GM23248 (cell line): ENCODE measurements at regions not wholly inside any gene's neighbourhood (a gene's known extent, or its start where the extent isn't known, plus 50 kb on each side); places are given as distances from the start of the nearest gene placed in this dataset.

Experiments used
- DNase-seq: peaks from one replicate; pipeline ENCODE4 v3.0.0-alpha.2; 2015
- H2AFZ ChIP-seq: fragments of 200-600 bp; sonication (generic); 2 replicates; pipeline ENCODE4 v1.6.1; 2016; ENCODE audit warnings: antibody characterized with exemption
- H3F3A ChIP-seq: fragments of 200-600 bp; sonication (generic); 2 replicates; pipeline ENCODE4 v1.6.1; 2016; ENCODE audit warnings: mild to moderate bottlenecking, antibody characterized with exemption, mixed run types; ENCODE audit not compliant: insufficient read depth
- H3K27ac ChIP-seq: fragments of 200-600 bp; sonication (generic); 2 replicates; pipeline ENCODE4 v1.5.1; 2016; ENCODE audit warnings: mild to moderate bottlenecking
- H3K27me3 ChIP-seq: fragments of 200-600 bp; sonication (generic); replicated peaks from 2 replicates; pipeline ENCODE4 v1.6.1; 2016; ENCODE audit warnings: mild to moderate bottlenecking; ENCODE audit not compliant: insufficient read depth
- H3K36me3 ChIP-seq: fragments of 200-600 bp; sonication (generic); 2 replicates; pipeline ENCODE4 v1.6.1; 2016; ENCODE audit warnings: low read depth, mild to moderate bottlenecking
- H3K4me1 ChIP-seq: fragments of 200-600 bp; sonication (generic); 2 replicates; pipeline ENCODE4 v1.6.1; 2016; ENCODE audit warnings: mild to moderate bottlenecking; ENCODE audit not compliant: insufficient read depth
- H3K4me2 ChIP-seq: fragments of 200-600 bp; sonication (generic); one replicate; pipeline ENCODE4 v1.6.1; 2016; ENCODE audit warnings: mild to moderate bottlenecking; ENCODE audit not compliant: unreplicated experiment
- H3K4me3 ChIP-seq: fragments of 200-600 bp; sonication (generic); 2 replicates; pipeline ENCODE4 v1.5.1; 2016; ENCODE audit warnings: mild to moderate bottlenecking
- H3K79me2 ChIP-seq: fragments of 200-600 bp; sonication (generic); 2 replicates; pipeline ENCODE4 v1.6.1; 2016; ENCODE audit warnings: mild to moderate bottlenecking; ENCODE audit not compliant: insufficient read depth
- H3K9ac ChIP-seq: fragments of 200-600 bp; sonication (generic); 2 replicates; pipeline ENCODE4 v1.6.1; 2016; ENCODE audit warnings: mild to moderate bottlenecking
- H3K9me2 ChIP-seq: fragments of 200-600 bp; sonication (generic); 2 replicates; pipeline ENCODE4 v1.6.1; 2016; ENCODE audit warnings: mixed run types, mild to moderate bottlenecking, moderate library complexity; ENCODE audit not compliant: insufficient read depth
- H3K9me3 ChIP-seq: fragments of 200-600 bp; sonication (generic); one replicate; pipeline ENCODE4 v1.6.1; 2017; ENCODE audit warnings: low read depth
- H4K20me1 ChIP-seq: fragments of 200-600 bp; sonication (generic); 2 replicates; pipeline ENCODE4 v1.6.0; 2016; ENCODE audit not compliant: insufficient read depth
- EZH2 ChIP-seq: fragments of 200-600 bp; sonication (generic); IDR thresholded peaks from 2 replicates; pipeline ENCODE4 v1.6.1; 2018; ENCODE audit warnings: antibody characterized with exemption, mild to moderate bottlenecking; ENCODE audit not compliant: insufficient read depth, poor library complexity, severe bottlenecking
- EZH2phosphoT487 ChIP-seq: fragments of 200-600 bp; sonication (generic); IDR thresholded peaks from 2 replicates; pipeline ENCODE4 v1.6.1; 2018; ENCODE audit warnings: antibody characterized with exemption, moderate library complexity, mild to moderate bottlenecking, low read depth; ENCODE audit not compliant: insufficient read depth
- WGBS, 2 experiments: methylation state at CpG; one replicate each; pipeline ENCODE4 v1.1.6; 2015 to 2017; ENCODE audit warnings: low lambda C conversion rate in 2 of 2, low coverage in 1 of 2; ENCODE audit errors: missing lambda C conversion rate in 2 of 2; 5-methylcytosine and 5-hydroxymethylcytosine counted together
- in situ Hi-C: fragments of 300-500 bp; cut with MboI; formaldehyde crosslinking; loops from 2 replicates; pipeline ENCODE4 v1.15.0; 2020

- no peaks in the 10 kb centered on the region for H4K20me1 ChIP-seq
- TF ChIP-seq EZH2phosphoT487 (no peak), EZH2 (no peak)
- no peak for DNase-seq
- H3K27me3 ChIP-seq = no peaks in the 10 kb centered on the region
- in situ Hi-C loops = no loop called here
- no peaks in the 10 kb centered on the region for H3K9me2 ChIP-seq
- no peaks in the 10 kb centered on the region for H3F3A ChIP-seq
- no peak overlapping the region for H3K4me2 ChIP-seq
- no peak overlapping the region for H2AFZ ChIP-seq
- no peak overlapping the region for H3K9ac ChIP-seq
- no peaks in the 10 kb centered on the region for H3K79me2 ChIP-seq
- H3K36me3 ChIP-seq = no peaks in the 10 kb centered on the region
- no peak overlapping the region for H3K27ac ChIP-seq
- no peaks in the 10 kb centered on the region for H3K9me3 ChIP-seq
- H3K4me1 ChIP-seq = no peaks in the 10 kb centered on the region
- H3K4me3 ChIP-seq = no peak overlapping the region
Observed at GRCh38 chr9:31629292-31629691, 755.2 kb upstream of the ACO1 start.

DNA sequence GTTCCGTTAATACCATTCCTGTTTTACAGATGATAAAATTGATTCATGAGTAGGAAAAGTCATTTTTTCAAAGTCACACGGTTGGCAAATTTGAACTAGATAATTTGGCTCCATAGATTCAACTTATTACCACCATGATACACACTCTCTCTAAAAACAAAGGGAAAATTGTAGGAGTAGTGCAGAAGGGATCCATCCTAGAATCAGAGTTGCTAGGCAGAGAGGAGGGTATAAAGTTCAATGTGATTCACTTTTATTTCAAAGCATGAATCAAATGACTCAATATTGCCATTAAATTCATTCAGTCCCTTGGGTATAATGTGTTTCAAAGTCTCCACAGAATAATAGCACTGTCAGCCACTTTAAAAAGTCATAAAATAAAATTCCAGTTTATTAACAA, 747.2 kb upstream of the ACO1 start:
- H3K27me3 ChIP-seq = no peaks in the 10 kb centered on the region
- no peaks in the 10 kb centered on the region for H3K79me2 ChIP-seq
- no peaks in the 10 kb centered on the region for H3F3A ChIP-seq
- H4K20me1 ChIP-seq = no peaks in the 10 kb centered on the region
- DNase-seq = no peak
- in situ Hi-C loops = no loop called here
- no peak overlapping the region for H3K4me3 ChIP-seq
- 13 to 20% methylated on average over 2 of the region's 2 CpGs for WGBS, 2 experiments
- H3K4me1 ChIP-seq = no peaks in the 10 kb centered on the region
- no peak for TF ChIP-seq EZH2phosphoT487
- no peak for TF ChIP-seq EZH2
- H3K27ac ChIP-seq = no peak overlapping the region
- H3K9me2 ChIP-seq = no peaks in the 10 kb centered on the region
- H3K36me3 ChIP-seq = no peaks in the 10 kb centered on the region
- peaks cover 5% of the 10 kb centered on the region for H3K9me3 ChIP-seq
- no peak overlapping the region for H3K4me2 ChIP-seq
- no peak overlapping the region for H3K9ac ChIP-seq
- no peak overlapping the region for H2AFZ ChIP-seq

GRCh38 chr9:31637861-31638260, 746.6 kb upstream of the ACO1 start:
- no peaks in the 10 kb centered on the region for H4K20me1 ChIP-seq
- in situ Hi-C loops = no loop called here
- H3K9ac ChIP-seq = no peak overlapping the region
- H3K4me1 ChIP-seq = no peaks in the 10 kb centered on the region
- H3K27ac ChIP-seq = no peak overlapping the region
- H2AFZ ChIP-seq = no peak overlapping the region
- H3F3A ChIP-seq = no peaks in the 10 kb centered on the region
- no peak for DNase-seq
- H3K36me3 ChIP-seq = no peaks in the 10 kb centered on the region
- H3K4me3 ChIP-seq = no peak overlapping the region
- H3K27me3 ChIP-seq = no peaks in the 10 kb centered on the region
- TF ChIP-seq EZH2phosphoT487 = no peak
- no peak for TF ChIP-seq EZH2
- peaks cover 5% of the 10 kb centered on the region for H3K9me3 ChIP-seq
- H3K4me2 ChIP-seq = no peak overlapping the region
- no peaks in the 10 kb centered on the region for H3K9me2 ChIP-seq
- H3K79me2 ChIP-seq = no peaks in the 10 kb centered on the region

GRCh38 chr9:31639451-31639850, 745.0 kb upstream of the ACO1 start:
- no peaks in the 10 kb centered on the region for H3K9me2 ChIP-seq
- no peak overlapping the region for H2AFZ ChIP-seq
- no peak overlapping the region for H3K4me2 ChIP-seq
- H3K4me3 ChIP-seq = no peak overlapping the region
- no peak overlapping the region for H3K27ac ChIP-seq
- H3K79me2 ChIP-seq = no peaks in the 10 kb centered on the region
- no peaks in the 10 kb centered on the region for H3K36me3 ChIP-seq
- no peak overlapping the region for H3K9ac ChIP-seq
- 35 to 60% methylated on average over 1 of the region's 1 CpG for WGBS, 2 experiments
- H3K4me1 ChIP-seq = no peaks in the 10 kb centered on the region
- TF ChIP-seq EZH2 (no peak), EZH2phosphoT487 (no peak)
- H3K9me3 ChIP-seq = peaks cover 5% of the 10 kb centered on the region
- no peak for DNase-seq
- in situ Hi-C loops = no loop called here
- no peaks in the 10 kb centered on the region for H4K20me1 ChIP-seq
- no peaks in the 10 kb centered on the region for H3K27me3 ChIP-seq
- H3F3A ChIP-seq = no peaks in the 10 kb centered on the region

GRCh38 chr9:31669311-31669710, 715.1 kb upstream of the ACO1 start:
- Histone ChIP-seq H3K4me2 (no peak overlapping the region), H3K9ac (no peak overlapping the region), H3K27ac (no peak overlapping the region), H3K4me3 (no peak overlapping the region), H3K9me3 (no peaks in the 10 kb centered on the region), H4K20me1 (no peaks in the 10 kb centered on the region), H3K79me2 (no peaks in the 10 kb centered on the region), H2AFZ (no peak overlapping the region), H3K4me1 (no peaks in the 10 kb centered on the region), H3K27me3 (no peaks in the 10 kb centered on the region), H3K36me3 (no peaks in the 10 kb centered on the region), H3F3A (no peaks in the 10 kb centered on the region), H3K9me2 (no peaks in the 10 kb centered on the region)
- TF ChIP-seq EZH2 (no peak), EZH2phosphoT487 (no peak)
- no peak for DNase-seq
- in situ Hi-C loops = no loop called here
- WGBS, 2 experiments = 23 to 25% methylated on average over 3 of the region's 3 CpGs
